A204.1 (cell line): ENCODE measurements at regions not wholly inside any gene's neighbourhood (a gene's known extent, or its start where the extent isn't known, plus 50 kb on each side); places are given as distances from the start of the nearest gene placed in this dataset.

Experiments used
- FAIRE-seq: peaks from 2 replicates; lab custom pipeline; 2012; peaks lifted over from hg19 to GRCh38; lab: Jason Lieb, UNC

GRCh38 chr7:84674236-84674913 is 479.8 kb upstream of the SEMA3A start:
- FAIRE-seq, result no peak

GRCh38 chr7:84669177-84669732 is 474.7 kb upstream of the SEMA3A start:
- FAIRE-seq, result no peak

- no peak for FAIRE-seq
Measured at GRCh38 chr7:84668116-84668515, 473.5 kb upstream of the SEMA3A start.

- no peak for FAIRE-seq
Measured at GRCh38 chr7:84666651-84667050, 472.1 kb upstream of the SEMA3A start.

- FAIRE-seq, result no peak
Measured at GRCh38 chr7:84665339-84665738, 470.8 kb upstream of the SEMA3A start.

- FAIRE-seq, result no peak
Measured at GRCh38 chr7:84664626-84665025, 470.0 kb upstream of the SEMA3A start.

- no peak for FAIRE-seq
Measured at GRCh38 chr7:84663224-84663623, 468.6 kb upstream of the SEMA3A start.

- FAIRE-seq, result no peak
Measured at GRCh38 chr7:84658286-84658685, 463.7 kb upstream of the SEMA3A start.

GRCh38 chr7:84654273-84654672 is 459.7 kb upstream of the SEMA3A start:
- no peak for FAIRE-seq

GRCh38 chr7:84651876-84652275 is 457.3 kb upstream of the SEMA3A start:
- no peak for FAIRE-seq

GRCh38 chr7:84647797-84648757 is 453.5 kb upstream of the SEMA3A start:
- no peak for FAIRE-seq

GRCh38 chr7:84642611-84643010 is 448.0 kb upstream of the SEMA3A start:
- no peak for FAIRE-seq

- FAIRE-seq, result no peak
Measured at GRCh38 chr7:84640637-84641036, 446.0 kb upstream of the SEMA3A start.

GRCh38 chr7:84638339-84638697 is 443.7 kb upstream of the SEMA3A start:
- FAIRE-seq, result no peak

- FAIRE-seq, result no peak
Measured at GRCh38 chr7:84637568-84638338, 443.2 kb upstream of the SEMA3A start.

- no peak for FAIRE-seq
Measured at GRCh38 chr7:84631913-84632312, 437.3 kb upstream of the SEMA3A start.

- FAIRE-seq, result peak; percentile 61
Measured at GRCh38 chr7:84629640-84630318, 435.2 kb upstream of the SEMA3A start.

- FAIRE-seq, result no peak
Measured at GRCh38 chr7:84629216-84629615, 434.6 kb upstream of the SEMA3A start.

- no peak for FAIRE-seq
Measured at GRCh38 chr7:84627250-84627649, 432.7 kb upstream of the SEMA3A start.

GRCh38 chr7:84624927-84625326 is 430.3 kb upstream of the SEMA3A start:
- FAIRE-seq, result no peak

GRCh38 chr7:84624527-84624926 is 429.9 kb upstream of the SEMA3A start:
- FAIRE-seq, result no peak
